NCI-H2171 treated with DMSO at 0.1 percent for 48 hours (cell line): ENCODE measurements at regions not wholly inside any gene's neighbourhood (a gene's known extent, or its start where the extent isn't known, plus 50 kb on each side); places are given as distances from the start of the nearest gene placed in this dataset.
"Not testable (repeated sequence)": the region's sequence is repeated elsewhere in the genome, so short reads cannot be mapped to it uniquely, and the experiment has no call there.

Source experiments
- DNase-seq: peaks from one replicate; lab custom pipeline; 2025; lab: John Stamatoyannopoulos, UW

GRCh38 chr2:105496271-105496670 lies 97.4 kb upstream of the FHL2 start:
- DNase-seq: peak; percentile 93

GRCh38 chr2:105494683-105495425 lies 96.0 kb upstream of the FHL2 start:
- no peak for DNase-seq

GRCh38 chr2:105490956-105491355 lies 92.1 kb upstream of the FHL2 start:
- DNase-seq: no peak

- no peak for DNase-seq
These were observed 91.4 kb upstream of the FHL2 start for GRCh38 chr2:105490204-105490603.

GRCh38 chr2:105489168-105489878 lies 90.5 kb upstream of the FHL2 start:
- DNase-seq: no peak

GRCh38 chr2:105488285-105488684 lies 89.4 kb upstream of the FHL2 start:
- DNase-seq: no peak

GRCh38 chr2:105487142-105488069 lies 88.6 kb upstream of the FHL2 start:
- DNase-seq: no peak

- DNase-seq: no peak
These were observed 87.9 kb upstream of the FHL2 start for GRCh38 chr2:105486762-105487141.

GRCh38 chr2:105478670-105479069 lies 79.8 kb upstream of the FHL2 start:
- no peak for DNase-seq

GRCh38 chr2:105477050-105477620 lies 78.3 kb upstream of the FHL2 start:
- DNase-seq: not testable (repeated sequence)

GRCh38 chr2:105473011-105473410 lies 74.2 kb upstream of the FHL2 start:
- DNase-seq: no peak

GRCh38 chr2:105470979-105471378 lies 72.1 kb upstream of the FHL2 start:
- peak; percentile 69 for DNase-seq

GRCh38 chr2:105469781-105470180 lies 70.9 kb upstream of the FHL2 start:
- DNase-seq: no peak

- DNase-seq: no peak
These were observed 69.8 kb upstream of the FHL2 start for GRCh38 chr2:105468582-105469042.

- DNase-seq: no peak
These were observed 65.5 kb upstream of the FHL2 start for GRCh38 chr2:105464325-105464724.

GRCh38 chr2:105460048-105460732 lies 61.3 kb upstream of the FHL2 start:
- DNase-seq: no peak

GRCh38 chr2:105458076-105458475 lies 59.2 kb upstream of the FHL2 start:
- no peak for DNase-seq

- peak; percentile 85 for DNase-seq
These were observed 56.7 kb upstream of the FHL2 start for GRCh38 chr2:105455488-105456003.

- DNase-seq: no peak
These were observed 56.1 kb upstream of the FHL2 start for GRCh38 chr2:105454801-105455485.

- DNase-seq: no peak
These were observed 52.8 kb upstream of the FHL2 start for GRCh38 chr2:105451571-105452166.
